T-helper 17 cell (primary cell): ENCODE measurements at regions not wholly inside any gene's neighbourhood (a gene's known extent, or its start where the extent isn't known, plus 50 kb on each side); places are given as distances from the start of the nearest gene placed in this dataset.

ENCODE experiments used
- ATAC-seq: fragments of 150-1000 bp; cut with Tn5 transposase; 2 replicates; pipeline ENCODE4 v1.10.0; 2021; ENCODE audit warnings: mild to moderate bottlenecking, moderate library complexity
- DNase-seq, 3 donors: peaks; one replicate each; pipeline versions ENCODE4 v3.0.0 to v3.0.0-alpha.2; 2020 to 2021
- H3K9me3 ChIP-seq: one replicate; pipeline ENCODE4 v1.7.0; 2013; ENCODE audit warnings: low read length, mild to moderate bottlenecking; ENCODE audit not compliant: control insufficient read depth, poor library complexity, severe bottlenecking
- H3K27ac Mint-ChIP-seq: one replicate; pipeline ENCODE4 v1.8.0; 2022; ENCODE audit warnings: mild to moderate bottlenecking, moderate library complexity, mixed read lengths
- H3K27me3 Mint-ChIP-seq: one replicate; pipeline ENCODE4 v1.8.0; 2022; ENCODE audit warnings: mixed read lengths
- H3K36me3 Mint-ChIP-seq: one replicate; pipeline ENCODE4 v1.8.0; 2022; ENCODE audit warnings: low read depth, mixed read lengths
- H3K4me1 Mint-ChIP-seq: one replicate; pipeline ENCODE4 v1.8.0; 2022; ENCODE audit warnings: mild to moderate bottlenecking, mixed read lengths
- H3K4me3 Mint-ChIP-seq: one replicate; pipeline ENCODE4 v1.8.0; 2022; ENCODE audit warnings: mild to moderate bottlenecking, moderate library complexity, mixed read lengths

DNA sequence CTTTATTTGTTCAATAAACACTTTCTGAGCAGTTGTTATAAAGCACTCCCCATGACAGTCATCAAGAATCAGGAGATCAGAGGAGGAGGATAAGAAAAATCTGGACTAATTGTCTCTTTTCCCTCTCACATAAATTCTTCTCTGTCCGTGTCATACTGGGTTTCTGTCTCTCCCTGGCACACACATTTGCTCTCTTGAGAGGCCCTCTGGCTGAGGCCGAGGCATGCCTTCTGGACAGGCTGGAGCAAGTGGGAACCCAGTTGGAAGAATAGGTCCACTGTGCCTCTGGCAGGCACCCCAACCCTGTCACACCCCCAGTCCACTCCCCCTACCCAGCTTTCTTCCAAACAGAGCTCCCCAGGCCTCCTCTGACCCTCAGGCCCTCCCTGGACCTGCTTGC, 315.8 kb downstream of the UACA start:
- Mint-ChIP-seq H3K36me3 (peaks cover 11% of the 10 kb centered on the region), H3K4me3 (peak overlapping the region; percentile 59), H3K27me3 (peaks cover 35% of the 10 kb centered on the region), H3K27ac (peak overlapping the region; percentile 60), H3K4me1 (peaks cover 40% of the 10 kb centered on the region)
- ATAC-seq = no peak
- DNase-seq = no peak
- H3K9me3 ChIP-seq = no peaks in the 10 kb centered on the region

DNA sequence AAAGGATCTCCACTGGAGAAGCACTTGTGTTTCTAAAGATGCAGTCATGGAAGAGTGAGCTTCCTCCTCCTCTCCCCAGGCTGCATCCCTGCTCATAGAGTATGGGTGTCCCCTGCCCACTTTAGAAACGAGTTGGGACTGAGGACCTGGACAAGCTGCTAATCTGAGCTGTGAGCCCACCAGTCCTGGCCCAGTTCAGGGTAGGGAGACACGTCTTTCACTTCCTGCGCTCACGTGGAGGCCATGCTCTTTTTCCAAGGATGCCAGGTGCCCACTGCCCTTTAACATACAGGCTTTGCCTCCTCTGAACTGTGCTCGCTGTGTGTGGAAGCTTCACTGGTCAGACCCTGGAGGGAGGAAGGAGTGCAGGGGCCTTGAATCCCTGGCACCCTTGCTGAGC, 316.3 kb downstream of the UACA start:
- Mint-ChIP-seq H3K4me3 (no peak overlapping the region), H3K27ac (peak overlapping the region; percentile 60), H3K4me1 (peaks cover 40% of the 10 kb centered on the region), H3K27me3 (peaks cover 39% of the 10 kb centered on the region), H3K36me3 (peaks cover 15% of the 10 kb centered on the region)
- DNase-seq (no peak), ATAC-seq (no peak)
- no peaks in the 10 kb centered on the region for H3K9me3 ChIP-seq

- Mint-ChIP-seq H3K4me1 (peaks cover 20% of the 10 kb centered on the region), H3K36me3 (peaks cover 11% of the 10 kb centered on the region), H3K27me3 (peaks cover 48% of the 10 kb centered on the region), H3K27ac (peak overlapping the region; percentile 73), H3K4me3 (no peak overlapping the region)
- ATAC-seq (no peak), DNase-seq (no peak)
- no peaks in the 10 kb centered on the region for H3K9me3 ChIP-seq
Measured at GRCh38 chr15:70443486-70444273, 319.7 kb downstream of the UACA start.

GRCh38 chr15:70442616-70443321, 320.6 kb downstream of the UACA start:
- peaks cover 14% of the 10 kb centered on the region for H3K4me1 Mint-ChIP-seq
- H3K4me3 Mint-ChIP-seq = no peak overlapping the region
- no peak overlapping the region for H3K27ac Mint-ChIP-seq
- H3K36me3 Mint-ChIP-seq = peaks cover 11% of the 10 kb centered on the region
- peaks cover 44% of the 10 kb centered on the region for H3K27me3 Mint-ChIP-seq
- DNase-seq (no peak), ATAC-seq (no peak)
- H3K9me3 ChIP-seq = no peaks in the 10 kb centered on the region

- peaks cover 15% of the 10 kb centered on the region for H3K4me1 Mint-ChIP-seq
- no peaks in the 10 kb centered on the region for H3K9me3 ChIP-seq
- no peak overlapping the region for H3K27ac Mint-ChIP-seq
- H3K4me3 Mint-ChIP-seq = no peak overlapping the region
- no peak for DNase-seq
- no peak for ATAC-seq
- peaks cover 42% of the 10 kb centered on the region for H3K27me3 Mint-ChIP-seq
- peaks cover 11% of the 10 kb centered on the region for H3K36me3 Mint-ChIP-seq
Measured at GRCh38 chr15:70442211-70442610, 321.1 kb downstream of the UACA start.

DNA sequence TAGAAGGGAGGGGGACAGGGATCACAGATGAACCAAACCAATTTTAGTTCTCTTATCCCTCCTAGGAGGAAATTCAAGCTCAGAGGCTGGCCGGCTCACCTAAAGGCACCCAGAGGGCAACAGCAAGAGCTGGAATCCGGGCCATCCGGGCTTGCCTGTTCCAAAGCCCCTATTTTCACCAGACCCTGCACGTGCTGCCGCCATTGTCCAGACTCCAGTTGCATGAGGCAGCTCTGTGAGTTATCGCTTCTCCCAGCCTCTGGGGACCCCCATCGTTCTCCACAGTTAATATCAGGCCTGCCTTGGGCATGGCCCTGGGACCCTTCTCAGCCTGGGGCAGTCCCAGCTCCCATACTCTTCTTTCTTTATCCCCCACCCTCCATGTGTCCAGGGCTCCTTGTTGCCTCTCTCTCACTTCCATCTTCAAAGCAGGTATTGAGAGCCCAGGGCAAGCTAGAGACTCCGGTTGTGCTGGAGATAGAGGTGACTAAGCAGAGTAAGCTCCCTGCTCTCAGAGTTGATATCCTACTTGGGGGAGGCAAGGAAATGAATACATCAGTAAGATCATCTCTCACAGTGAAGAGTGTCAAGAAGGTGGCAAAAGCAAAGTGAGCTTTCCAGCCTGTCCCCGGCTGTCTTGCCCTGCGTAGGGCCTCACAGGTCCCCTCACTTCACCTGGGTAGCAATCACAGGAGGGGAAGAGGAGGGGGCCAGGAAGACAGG, 322.8 kb downstream of the UACA start:
- no peak for ATAC-seq
- H3K9me3 ChIP-seq = no peaks in the 10 kb centered on the region
- H3K4me3 Mint-ChIP-seq = no peak overlapping the region
- peaks cover 8% of the 10 kb centered on the region for H3K36me3 Mint-ChIP-seq
- peaks cover 17% of the 10 kb centered on the region for H3K4me1 Mint-ChIP-seq
- H3K27ac Mint-ChIP-seq = no peak overlapping the region
- H3K27me3 Mint-ChIP-seq = peaks cover 34% of the 10 kb centered on the region
- no peak for DNase-seq

DNA sequence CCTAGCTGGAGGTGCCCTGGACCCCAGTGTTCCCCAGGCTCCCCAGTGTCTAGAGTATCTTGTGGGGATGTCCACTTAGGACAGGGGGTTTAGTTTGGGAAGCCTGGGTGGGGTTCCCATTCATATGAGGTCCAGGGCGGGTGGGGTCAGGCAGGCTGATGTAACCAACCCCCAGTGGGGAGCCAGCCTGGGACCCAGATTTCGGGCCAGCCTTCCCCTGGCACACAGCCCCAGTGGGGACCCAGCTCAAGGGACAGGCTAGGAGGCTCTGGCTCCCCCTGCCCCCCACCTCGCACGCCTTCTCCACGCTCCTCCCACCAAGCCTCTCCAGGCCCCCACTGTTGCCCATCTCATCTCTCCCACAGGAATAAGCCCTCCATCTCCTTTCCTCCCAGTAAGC, 323.5 kb downstream of the UACA start:
- ATAC-seq = no peak
- peaks cover 8% of the 10 kb centered on the region for H3K36me3 Mint-ChIP-seq
- peaks cover 34% of the 10 kb centered on the region for H3K27me3 Mint-ChIP-seq
- H3K4me1 Mint-ChIP-seq = peaks cover 24% of the 10 kb centered on the region
- no peak for DNase-seq
- H3K4me3 Mint-ChIP-seq = no peak overlapping the region
- no peaks in the 10 kb centered on the region for H3K9me3 ChIP-seq
- H3K27ac Mint-ChIP-seq = no peak overlapping the region

DNA sequence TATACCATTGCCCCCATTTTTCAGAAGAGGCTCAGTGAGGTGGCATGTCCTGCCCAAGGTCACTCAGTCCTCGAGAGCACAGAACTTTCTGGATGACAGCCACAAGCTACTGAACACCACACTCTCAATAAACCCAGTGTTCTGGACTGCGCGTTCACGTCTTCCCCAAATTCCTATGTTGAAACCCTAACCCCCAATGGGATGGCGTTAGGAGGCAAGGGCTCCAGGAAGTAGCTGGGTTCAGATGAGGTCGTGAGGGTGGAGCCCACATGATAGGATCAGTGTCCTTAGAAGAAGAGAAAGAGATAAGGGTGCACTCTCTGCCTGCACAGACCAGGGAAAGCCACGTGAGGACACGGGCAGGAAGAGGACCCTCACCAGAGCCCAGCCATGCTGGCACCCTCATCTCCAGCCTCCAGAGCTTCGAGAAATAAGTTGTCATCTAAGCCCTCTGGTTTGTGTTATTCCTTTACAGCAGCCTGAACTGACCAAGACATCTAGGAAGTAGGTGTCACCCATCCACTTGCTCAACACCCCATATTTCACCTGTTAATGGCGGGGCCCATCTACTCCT, 324.0 kb downstream of the UACA start:
- H3K9me3 ChIP-seq = no peaks in the 10 kb centered on the region
- H3K27me3 Mint-ChIP-seq = peaks cover 32% of the 10 kb centered on the region
- ATAC-seq (no peak), DNase-seq (no peak)
- H3K27ac Mint-ChIP-seq = no peak overlapping the region
- peaks cover 26% of the 10 kb centered on the region for H3K4me1 Mint-ChIP-seq
- no peak overlapping the region for H3K4me3 Mint-ChIP-seq
- H3K36me3 Mint-ChIP-seq = peaks cover 8% of the 10 kb centered on the region

DNA sequence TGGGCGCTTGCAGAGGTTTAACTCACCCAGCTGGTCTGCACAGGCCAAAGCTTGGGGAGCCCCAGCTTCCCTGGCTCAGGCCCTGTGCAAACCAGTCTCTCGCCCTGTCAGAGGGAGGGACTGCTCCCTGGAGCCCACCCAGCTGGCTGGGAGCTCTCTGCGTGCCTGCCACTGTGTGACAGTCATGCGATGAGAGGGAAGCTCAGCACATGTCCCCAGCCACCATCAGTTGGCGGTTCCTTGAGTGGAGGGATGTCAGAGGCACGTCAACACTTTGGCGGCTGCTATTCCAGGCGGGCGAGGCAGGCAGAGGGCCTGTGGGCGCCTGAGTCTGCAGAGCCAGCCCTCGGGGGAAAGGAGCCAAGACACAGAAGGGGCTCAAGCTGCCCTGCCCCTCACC, 324.6 kb downstream of the UACA start:
- no peak overlapping the region for H3K4me3 Mint-ChIP-seq
- no peak for ATAC-seq
- no peak for DNase-seq
- peaks cover 7% of the 10 kb centered on the region for H3K36me3 Mint-ChIP-seq
- H3K27me3 Mint-ChIP-seq = peaks cover 26% of the 10 kb centered on the region
- no peaks in the 10 kb centered on the region for H3K9me3 ChIP-seq
- H3K4me1 Mint-ChIP-seq = peaks cover 26% of the 10 kb centered on the region
- no peak overlapping the region for H3K27ac Mint-ChIP-seq

DNA sequence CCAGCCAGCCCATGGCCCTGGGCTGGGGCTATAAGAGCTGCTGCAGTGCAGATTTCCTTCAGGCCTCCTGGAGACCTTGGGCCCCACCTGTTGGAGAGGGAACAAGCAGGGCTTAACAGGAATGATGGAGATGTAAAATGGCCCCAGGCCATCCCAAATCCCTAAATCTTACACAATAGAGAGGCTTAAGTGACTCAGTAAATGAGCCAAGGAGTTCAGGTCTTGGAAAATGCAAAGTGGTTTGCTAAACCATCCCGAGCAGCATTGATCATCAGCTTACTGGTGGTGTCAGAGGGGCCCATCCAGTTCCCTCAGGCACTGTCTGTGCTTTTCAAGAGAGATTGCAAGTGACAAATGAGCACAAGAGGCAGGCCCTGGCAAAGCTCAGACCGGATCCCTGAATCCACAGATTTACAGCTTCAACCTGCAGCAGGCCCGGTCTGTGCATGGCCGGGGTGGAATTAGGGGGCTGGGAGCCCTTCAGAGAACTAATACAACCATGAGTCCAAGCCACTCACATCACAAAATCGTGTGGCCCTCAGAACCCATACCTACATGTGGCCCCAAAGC, 325.4 kb downstream of the UACA start:
- no peak for ATAC-seq
- no peak for DNase-seq
- no peak overlapping the region for H3K27ac Mint-ChIP-seq
- peaks cover 6% of the 10 kb centered on the region for H3K36me3 Mint-ChIP-seq
- no peaks in the 10 kb centered on the region for H3K9me3 ChIP-seq
- peaks cover 18% of the 10 kb centered on the region for H3K27me3 Mint-ChIP-seq
- H3K4me3 Mint-ChIP-seq = no peak overlapping the region
- H3K4me1 Mint-ChIP-seq = peaks cover 25% of the 10 kb centered on the region

GRCh38 chr15:70437089-70437488, 326.3 kb downstream of the UACA start:
- Mint-ChIP-seq H3K27me3 (peaks cover 9% of the 10 kb centered on the region), H3K4me3 (no peak overlapping the region), H3K36me3 (peaks cover under 1% of the 10 kb centered on the region), H3K4me1 (peaks cover 27% of the 10 kb centered on the region), H3K27ac (no peak overlapping the region)
- no peak for ATAC-seq
- no peak for DNase-seq
- no peaks in the 10 kb centered on the region for H3K9me3 ChIP-seq

DNA sequence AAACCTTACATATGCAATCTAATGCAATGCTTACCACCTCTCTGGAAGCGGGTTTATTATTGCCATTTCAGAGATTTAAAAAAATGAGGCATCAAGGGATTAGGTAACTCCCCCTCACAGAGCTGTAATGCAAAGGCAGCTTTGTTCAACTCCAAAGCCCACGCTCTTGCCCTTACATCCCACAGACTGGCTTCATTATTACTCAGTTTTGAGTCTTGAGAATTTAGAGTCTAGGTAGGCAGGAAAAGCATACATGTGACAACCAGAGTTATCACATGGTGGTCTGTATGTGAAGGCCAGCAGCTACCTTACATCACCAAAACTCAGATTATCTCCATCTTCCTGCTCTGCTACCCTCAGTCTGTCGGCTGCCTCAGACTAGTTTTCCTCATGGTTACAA, 326.9 kb downstream of the UACA start:
- H3K9me3 ChIP-seq = no peaks in the 10 kb centered on the region
- peaks cover 3% of the 10 kb centered on the region for H3K27me3 Mint-ChIP-seq
- no peaks in the 10 kb centered on the region for H3K36me3 Mint-ChIP-seq
- no peak overlapping the region for H3K4me3 Mint-ChIP-seq
- H3K27ac Mint-ChIP-seq = no peak overlapping the region
- ATAC-seq (no peak), DNase-seq (no peak)
- peaks cover 24% of the 10 kb centered on the region for H3K4me1 Mint-ChIP-seq

GRCh38 chr15:70435872-70436271, 327.5 kb downstream of the UACA start:
- Mint-ChIP-seq H3K36me3 (no peaks in the 10 kb centered on the region), H3K4me1 (peaks cover 24% of the 10 kb centered on the region), H3K4me3 (peak overlapping the region; percentile 6), H3K27ac (peak overlapping the region; percentile 29), H3K27me3 (no peaks in the 10 kb centered on the region)
- DNase-seq (no peak), ATAC-seq (no peak)
- no peaks in the 10 kb centered on the region for H3K9me3 ChIP-seq
